ENCODE measurements at regions not wholly inside any gene's neighbourhood (a gene's known extent, or its start where the extent isn't known, plus 50 kb on each side); places are given as distances from the start of the nearest gene placed in this dataset.
A peak's percentile ranks its signal among the peaks of the same experiment; 100 is the strongest.

- no peak for DNase-seq
These were observed 62.2 kb upstream of the TNIP3 start for GRCh38 chr4:121226362-121226761.

DNA sequence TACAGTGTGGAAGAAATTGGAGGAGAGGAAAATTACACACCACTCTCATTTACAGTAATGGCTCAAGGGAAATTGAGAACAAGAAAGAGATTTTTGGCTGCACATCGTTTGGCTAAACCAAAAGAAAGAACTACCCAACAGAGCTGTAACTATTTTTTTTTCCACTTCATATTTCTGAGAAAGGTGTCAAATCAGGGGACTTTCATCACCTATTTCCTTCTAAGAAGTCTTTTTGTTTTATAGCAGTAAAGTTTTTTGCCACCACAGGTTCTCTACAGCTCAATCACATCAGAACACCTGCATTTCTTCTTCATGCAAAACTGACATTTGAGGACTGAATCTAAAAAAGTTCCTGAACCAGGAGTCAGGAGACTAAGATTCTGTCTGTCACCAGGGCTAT lies 57.5 kb upstream of the TNIP3 start:
- DNase-seq, result no peak

DNA sequence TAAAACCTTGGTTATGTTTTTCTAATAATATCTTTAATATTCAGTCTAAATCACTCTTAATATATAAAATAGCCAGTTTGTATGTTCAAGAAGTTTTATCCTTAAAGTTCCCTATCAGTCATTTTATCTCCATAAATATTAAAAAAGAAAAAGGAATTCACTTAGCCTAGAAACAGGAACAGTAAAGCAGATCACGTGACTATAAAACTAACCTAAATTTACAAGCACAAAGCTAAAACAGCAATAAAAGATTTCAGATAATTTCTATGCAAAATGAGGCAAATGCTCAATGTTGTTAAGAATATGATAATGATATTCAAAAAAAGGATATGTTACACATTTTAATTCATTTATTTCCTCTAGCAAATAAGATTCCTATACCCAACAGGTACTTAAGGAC lies 57.1 kb upstream of the TNIP3 start:
- DNase-seq, result no peak

- DNase-seq, result no peak
These were observed 56.6 kb upstream of the TNIP3 start for GRCh38 chr4:121220698-121221097.

DNA sequence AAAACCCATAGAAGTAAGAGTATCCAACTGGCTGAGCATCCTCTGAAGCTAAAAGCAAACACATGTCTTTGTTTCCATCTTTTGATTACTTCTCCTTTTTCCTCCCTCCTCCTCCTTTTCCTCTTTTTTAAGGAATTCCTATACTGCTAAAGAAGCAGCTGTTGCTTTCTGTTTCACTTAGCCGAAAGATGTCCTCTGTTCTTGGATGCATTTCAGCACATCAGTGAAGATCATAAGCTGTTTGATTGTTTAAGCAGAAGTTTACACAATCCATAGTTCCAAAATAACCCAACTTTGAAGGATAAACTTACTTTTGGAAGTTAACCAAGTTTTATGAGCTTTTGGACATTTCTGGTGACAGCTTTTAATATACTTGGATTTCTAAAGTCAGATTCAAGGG lies 55.1 kb upstream of the TNIP3 start:
- DNase-seq, result no peak

GRCh38 chr4:121217351-121217750 lies 53.2 kb upstream of the TNIP3 start:
- DNase-seq, result peak; percentile 65

GRCh38 chr4:121216461-121216860 lies 52.3 kb upstream of the TNIP3 start:
- no peak for DNase-seq

DNA sequence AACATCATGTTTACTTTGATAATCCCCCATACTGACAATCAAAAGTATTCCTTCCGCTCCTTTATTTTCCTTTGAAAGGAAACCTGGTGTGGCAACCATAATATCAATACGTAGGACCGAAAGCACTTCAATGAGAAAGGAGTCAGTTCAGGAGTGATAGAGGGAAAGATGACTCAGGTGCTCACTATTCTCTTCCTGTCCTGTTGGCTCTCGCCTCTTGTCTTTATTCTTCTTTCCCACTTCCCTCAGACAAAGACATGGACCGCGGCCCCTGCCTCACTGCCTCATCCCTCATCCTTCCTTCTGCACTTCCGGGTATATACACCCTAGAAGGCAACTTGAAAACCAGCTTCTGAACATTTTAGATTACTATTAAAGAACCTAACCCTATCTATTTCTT lies 49.8 kb upstream of the TNIP3 start:
- no peak for DNase-seq

All from fibroblast of skin of scalp (primary cell).